Mesendoderm (in vitro differentiated cells): ENCODE measurements at regions not wholly inside any gene's neighbourhood (a gene's known extent, or its start where the extent isn't known, plus 50 kb on each side); places are given as distances from the start of the nearest gene placed in this dataset.

Source experiments
- DNase-seq: peaks from one replicate; pipeline ENCODE4 v3.0.0; 2013
- H2AK5ac ChIP-seq: 2 replicates; pipeline ENCODE4 v1.6.1; 2013; ENCODE audit warnings: low read length, inconsistent platforms
- H2BK120ac ChIP-seq: 2 replicates; pipeline ENCODE4 v1.6.1; 2013; ENCODE audit warnings: low read depth, mild to moderate bottlenecking, low read length, moderate library complexity, mixed read lengths
- H2BK15ac ChIP-seq: replicated peaks from 2 replicates; pipeline ENCODE4 v1.6.1; 2013; ENCODE audit warnings: low read depth, mild to moderate bottlenecking, moderate library complexity
- H2BK5ac ChIP-seq: 2 replicates; pipeline ENCODE4 v1.6.1; 2013; ENCODE audit warnings: low read length, inconsistent platforms
- H3K18ac ChIP-seq: 2 replicates; pipeline ENCODE4 v1.6.1; 2013; ENCODE audit warnings: mild to moderate bottlenecking, low read length, mixed read lengths
- H3K23ac ChIP-seq: one replicate; pipeline ENCODE4 v1.6.1; 2013; ENCODE audit warnings: low read length
- H3K27ac ChIP-seq: 2 replicates; pipeline ENCODE4 v1.5.1; 2013; ENCODE audit warnings: low read depth, mild to moderate bottlenecking, inconsistent platforms, low read length, moderate library complexity
- H3K27me3 ChIP-seq: 2 replicates; pipeline ENCODE4 v1.6.1; 2013; ENCODE audit warnings: low read length, control low read depth, mild to moderate bottlenecking, inconsistent platforms; ENCODE audit not compliant: insufficient read depth, poor library complexity
- H3K36me3 ChIP-seq: 2 replicates; pipeline ENCODE4 v1.6.1; 2013; ENCODE audit warnings: low read length, inconsistent platforms; ENCODE audit not compliant: control insufficient read depth, insufficient read depth
- H3K4ac ChIP-seq: one replicate; pipeline ENCODE4 v1.6.1; 2013; ENCODE audit warnings: low read depth, mild to moderate bottlenecking, low read length, moderate library complexity
- H3K4me1 ChIP-seq: 2 replicates; pipeline ENCODE4 v1.6.1; 2013; ENCODE audit warnings: low read depth, low read length, inconsistent platforms; ENCODE audit not compliant: control insufficient read depth
- H3K4me2 ChIP-seq: 2 replicates; pipeline ENCODE4 v1.6.1; 2013; ENCODE audit warnings: low read length
- H3K4me3 ChIP-seq: 2 replicates; pipeline ENCODE4 v1.5.1; 2013; ENCODE audit warnings: mild to moderate bottlenecking, low read length
- H3K56ac ChIP-seq: one replicate; pipeline ENCODE4 v1.6.1; 2013; ENCODE audit warnings: low read length
- H3K79me1 ChIP-seq: 2 replicates; pipeline ENCODE4 v1.6.1; 2013; ENCODE audit warnings: low read length, inconsistent platforms
- H3K79me2 ChIP-seq: 2 replicates; pipeline ENCODE4 v1.6.1; 2013; ENCODE audit warnings: mild to moderate bottlenecking, low read length; ENCODE audit not compliant: control insufficient read depth, insufficient read depth
- H3K9ac ChIP-seq: 2 replicates; pipeline ENCODE4 v1.6.1; 2013; ENCODE audit warnings: low read length, inconsistent platforms
- H4K5ac ChIP-seq: one replicate; pipeline ENCODE4 v1.6.1; 2013; ENCODE audit warnings: low read length
- H4K8ac ChIP-seq: one replicate; pipeline ENCODE4 v1.6.1; 2013; ENCODE audit warnings: low read depth, mild to moderate bottlenecking, control low read depth, low read length, moderate library complexity
- WGBS: extraction: QIAGEN DNeasy Blood & Tissue Kit; methylation state at CpG from one replicate; pipeline ENCODE4 v1.1.7; 2013; ENCODE audit warnings: low lambda C conversion rate, missing lambda C conversion rate; ENCODE audit not compliant: insufficient coverage; ENCODE audit errors: extremely low coverage; 5-methylcytosine and 5-hydroxymethylcytosine counted together

GRCh38 chr13:106117035-106117434, 418.4 kb downstream of the EFNB2 start:
- Histone ChIP-seq H3K79me1 (no peaks in the 10 kb centered on the region), H4K8ac (no peak overlapping the region), H3K4me1 (no peaks in the 10 kb centered on the region), H3K27ac (no peak overlapping the region), H2BK120ac (no peak overlapping the region), H3K27me3 (no peaks in the 10 kb centered on the region), H3K18ac (no peak overlapping the region), H3K23ac (no peak overlapping the region), H3K4me3 (no peak overlapping the region), H3K36me3 (no peaks in the 10 kb centered on the region), H2BK15ac (no peak overlapping the region), H2AK5ac (no peak overlapping the region), H3K56ac (no peak overlapping the region), H4K5ac (no peak overlapping the region), H3K4ac (no peak overlapping the region), H2BK5ac (no peak overlapping the region), H3K9ac (no peak overlapping the region), H3K4me2 (no peak overlapping the region), H3K79me2 (no peaks in the 10 kb centered on the region)
- DNase-seq, result no peak
- WGBS, result no CpG with 5 or more reads among the region's 1 CpG

GRCh38 chr13:106115081-106115480, 420.4 kb downstream of the EFNB2 start:
- Histone ChIP-seq H2BK5ac (no peak overlapping the region), H3K79me1 (no peaks in the 10 kb centered on the region), H3K36me3 (no peaks in the 10 kb centered on the region), H3K4me2 (no peak overlapping the region), H2BK120ac (no peak overlapping the region), H4K8ac (no peak overlapping the region), H3K27ac (no peak overlapping the region), H3K27me3 (no peaks in the 10 kb centered on the region), H3K4ac (no peak overlapping the region), H4K5ac (no peak overlapping the region), H3K18ac (no peak overlapping the region), H2BK15ac (no peak overlapping the region), H3K23ac (no peak overlapping the region), H3K56ac (no peak overlapping the region), H3K9ac (no peak overlapping the region), H3K4me1 (no peaks in the 10 kb centered on the region), H3K79me2 (no peaks in the 10 kb centered on the region), H3K4me3 (no peak overlapping the region), H2AK5ac (no peak overlapping the region)
- no CpG with 5 or more reads among the region's 2 CpGs for WGBS
- DNase-seq, result no peak

- Histone ChIP-seq H3K27ac (no peak overlapping the region), H2BK15ac (no peak overlapping the region), H4K8ac (no peak overlapping the region), H3K23ac (no peak overlapping the region), H3K4me3 (no peak overlapping the region), H2AK5ac (no peak overlapping the region), H3K79me1 (no peaks in the 10 kb centered on the region), H3K27me3 (no peaks in the 10 kb centered on the region), H3K4me2 (no peak overlapping the region), H3K4me1 (no peaks in the 10 kb centered on the region), H3K56ac (no peak overlapping the region), H2BK120ac (no peak overlapping the region), H3K9ac (no peak overlapping the region), H3K79me2 (no peaks in the 10 kb centered on the region), H3K4ac (no peak overlapping the region), H4K5ac (no peak overlapping the region), H3K36me3 (no peaks in the 10 kb centered on the region), H3K18ac (no peak overlapping the region), H2BK5ac (no peak overlapping the region)
- no peak for DNase-seq
- no CpG with 5 or more reads among the region's 1 CpG for WGBS
These were observed 421.7 kb downstream of the EFNB2 start for GRCh38 chr13:106113796-106114195.

- H3K18ac ChIP-seq, result no peak overlapping the region
- no peak overlapping the region for H3K23ac ChIP-seq
- no peak overlapping the region for H3K4me3 ChIP-seq
- no peak overlapping the region for H2BK120ac ChIP-seq
- no peaks in the 10 kb centered on the region for H3K36me3 ChIP-seq
- H3K79me2 ChIP-seq, result no peaks in the 10 kb centered on the region
- no peak overlapping the region for H3K56ac ChIP-seq
- H3K27me3 ChIP-seq, result no peaks in the 10 kb centered on the region
- no peak overlapping the region for H3K4ac ChIP-seq
- H2BK15ac ChIP-seq, result no peak overlapping the region
- H2BK5ac ChIP-seq, result no peak overlapping the region
- no peak overlapping the region for H4K8ac ChIP-seq
- no peak overlapping the region for H3K4me2 ChIP-seq
- no peak overlapping the region for H3K27ac ChIP-seq
- DNase-seq, result no peak
- no peak overlapping the region for H4K5ac ChIP-seq
- no peaks in the 10 kb centered on the region for H3K79me1 ChIP-seq
- WGBS, result no CpG with 5 or more reads among the region's 3 CpGs
- no peak overlapping the region for H3K9ac ChIP-seq
- no peak overlapping the region for H2AK5ac ChIP-seq
- no peaks in the 10 kb centered on the region for H3K4me1 ChIP-seq
These were observed 423.3 kb downstream of the EFNB2 start for GRCh38 chr13:106112191-106112590.

GRCh38 chr13:106110241-106110855, 425.1 kb downstream of the EFNB2 start:
- Histone ChIP-seq H3K4me1 (no peaks in the 10 kb centered on the region), H3K9ac (no peak overlapping the region), H2BK5ac (no peak overlapping the region), H3K23ac (no peak overlapping the region), H3K79me2 (no peaks in the 10 kb centered on the region), H2AK5ac (no peak overlapping the region), H2BK15ac (no peak overlapping the region), H3K4ac (no peak overlapping the region), H4K5ac (no peak overlapping the region), H3K4me2 (no peak overlapping the region), H3K27ac (no peak overlapping the region), H3K56ac (no peak overlapping the region), H4K8ac (no peak overlapping the region), H3K4me3 (no peak overlapping the region), H3K27me3 (no peaks in the 10 kb centered on the region), H2BK120ac (no peak overlapping the region), H3K36me3 (no peaks in the 10 kb centered on the region), H3K18ac (no peak overlapping the region), H3K79me1 (no peaks in the 10 kb centered on the region)
- DNase-seq, result peak; percentile 23
- no CpG with 5 or more reads among the region's 8 CpGs for WGBS

GRCh38 chr13:106109391-106109791, 426.1 kb downstream of the EFNB2 start:
- no peak overlapping the region for H3K4me2 ChIP-seq
- H3K9ac ChIP-seq, result no peak overlapping the region
- H4K8ac ChIP-seq, result no peak overlapping the region
- no peaks in the 10 kb centered on the region for H3K27me3 ChIP-seq
- no peak overlapping the region for H3K56ac ChIP-seq
- H3K23ac ChIP-seq, result no peak overlapping the region
- H3K79me2 ChIP-seq, result no peaks in the 10 kb centered on the region
- H2AK5ac ChIP-seq, result no peak overlapping the region
- H3K4me3 ChIP-seq, result no peak overlapping the region
- H3K4ac ChIP-seq, result no peak overlapping the region
- H3K36me3 ChIP-seq, result no peaks in the 10 kb centered on the region
- H3K18ac ChIP-seq, result no peak overlapping the region
- DNase-seq, result no peak
- no peak overlapping the region for H2BK120ac ChIP-seq
- no peak overlapping the region for H2BK5ac ChIP-seq
- no peaks in the 10 kb centered on the region for H3K4me1 ChIP-seq
- no peaks in the 10 kb centered on the region for H3K79me1 ChIP-seq
- WGBS, result no CpG with 5 or more reads among the region's 3 CpGs
- no peak overlapping the region for H2BK15ac ChIP-seq
- no peak overlapping the region for H4K5ac ChIP-seq
- H3K27ac ChIP-seq, result no peak overlapping the region
